Kidney (tissue), 13 donors: ENCODE measurements at regions not wholly inside any gene's neighbourhood (a gene's known extent, or its start where the extent isn't known, plus 50 kb on each side); places are given as distances from the start of the nearest gene placed in this dataset.
A peak's percentile ranks its signal among the peaks of the same experiment; 100 is the strongest.

Experiments used
- DNase-seq, 5 donors: peaks; one replicate each; pipeline ENCODE4 v3.0.0-alpha.2; 2013 to 2020
- FAIRE-seq: peaks from 2 replicates; lab custom pipeline; 2012; peaks lifted over from hg19 to GRCh38; lab: Jason Lieb, UNC
- H3K27ac ChIP-seq, 2 donors: one replicate each; pipeline ENCODE4 v1.7.0; 2013; ENCODE audit warnings: low read depth in 2 of 2, low read length in 2 of 2, inconsistent platforms in 1 of 2
- H3K27me3 ChIP-seq: one replicate; pipeline ENCODE4 v1.7.1; 2013; ENCODE audit warnings: low read length, inconsistent platforms; ENCODE audit not compliant: control insufficient read depth, insufficient read depth
- H3K36me3 ChIP-seq, 3 donors: one replicate each; pipeline versions ENCODE4 v1.7.0 to v1.7.1; 2013; ENCODE audit warnings: low read length in 3 of 3, control low read depth in 1 of 3, inconsistent platforms in 1 of 3; ENCODE audit not compliant: insufficient read depth in 3 of 3, control insufficient read depth in 2 of 3
- H3K4me1 ChIP-seq, 3 donors: one replicate each; pipeline versions ENCODE4 v1.7.0 to v1.7.1; 2013; ENCODE audit warnings: low read length in 3 of 3, inconsistent platforms in 1 of 3, low read depth in 1 of 3; ENCODE audit not compliant: control insufficient read depth in 2 of 3, insufficient read depth in 2 of 3
- H3K4me3 ChIP-seq, 3 donors: one replicate each; pipeline versions ENCODE4 v1.7.0 to v1.8.1; 2013; ENCODE audit warnings: low read length in 3 of 3, control low read depth in 1 of 3, inconsistent platforms in 1 of 3
- H3K9ac ChIP-seq, 3 donors: one replicate each; pipeline versions ENCODE4 v1.7.0 to v1.7.1; 2013; ENCODE audit warnings: low read length in 3 of 3, control low read depth in 1 of 3, inconsistent platforms in 1 of 3
- H3K9me3 ChIP-seq, 3 donors: one replicate each; pipeline versions ENCODE4 v1.7.0 to v1.7.1; 2013; ENCODE audit warnings: low read length in 3 of 3, control low read depth in 1 of 3, inconsistent platforms in 1 of 3; ENCODE audit not compliant: control insufficient read depth in 2 of 3, insufficient read depth in 1 of 3
- CTCF ChIP-seq: IDR thresholded peaks from 3 replicates; pipeline ENCODE4 v1.5.1; 2012; ENCODE audit warnings: mild to moderate bottlenecking, moderate library complexity, borderline replicate concordance; ENCODE audit not compliant: insufficient read depth; ENCODE audit errors: extremely low read depth
- intact Hi-C: fragments of 100-400 bp; cut with DNase I; formaldehyde crosslinking; loops from one replicate; pipeline ENCODE4 v1.11.1; 2022
- donor health status: control.
- donor health status: control.
- donor health status: control.
- donor health status: control.
- donor health status: control.
- donor health status: DM: yes; HTN: yes; CAD: no.
- donor health status: Normal renal cell carcinoma (clear cell type).

- no peak overlapping the region for H3K4me3 ChIP-seq
- no peak overlapping the region for H3K9ac ChIP-seq
- no peaks in the 10 kb centered on the region for H3K27me3 ChIP-seq
- no peaks in the 10 kb centered on the region for H3K4me1 ChIP-seq
- H3K9me3 ChIP-seq = no peaks in the 10 kb centered on the region
- intact Hi-C loops = no loop called here
- DNase-seq (peak in 2 of 5 donors; percentile 38 to 49), FAIRE-seq (no peak)
- TF ChIP-seq CTCF = no peak
- no peak overlapping the region for H3K27ac ChIP-seq
- H3K36me3 ChIP-seq = no peaks in the 10 kb centered on the region
Observed at GRCh38 chr2:222806526-222807137, 54.2 kb upstream of the ACSL3 start.

- intact Hi-C loops = no loop called here
- Histone ChIP-seq H3K4me3 (no peak overlapping the region), H3K4me1 (no peaks in the 10 kb centered on the region), H3K27me3 (no peaks in the 10 kb centered on the region), H3K27ac (no peak overlapping the region), H3K9ac (no peak overlapping the region), H3K36me3 (no peaks in the 10 kb centered on the region), H3K9me3 (no peaks in the 10 kb centered on the region)
- DNase-seq (no peak), FAIRE-seq (no peak)
- TF ChIP-seq CTCF = no peak
Observed at GRCh38 chr2:222807431-222807830, 53.4 kb upstream of the ACSL3 start.

- H3K4me1 ChIP-seq = no peaks in the 10 kb centered on the region
- H3K27ac ChIP-seq = no peak overlapping the region
- FAIRE-seq (no peak), DNase-seq (no peak)
- H3K9ac ChIP-seq = no peak overlapping the region
- no peaks in the 10 kb centered on the region for H3K36me3 ChIP-seq
- no peaks in the 10 kb centered on the region for H3K9me3 ChIP-seq
- no peak for TF ChIP-seq CTCF
- H3K4me3 ChIP-seq = no peak overlapping the region
- H3K27me3 ChIP-seq = no peaks in the 10 kb centered on the region
- intact Hi-C loops = no loop called here
Observed at GRCh38 chr2:222809582-222809981, 51.3 kb upstream of the ACSL3 start.

GRCh38 chr2:222810044-222810443 lies 50.8 kb upstream of the ACSL3 start:
- Histone ChIP-seq H3K27me3 (no peaks in the 10 kb centered on the region), H3K4me3 (no peak overlapping the region), H3K9me3 (no peaks in the 10 kb centered on the region), H3K9ac (no peak overlapping the region), H3K36me3 (no peaks in the 10 kb centered on the region), H3K4me1 (no peaks in the 10 kb centered on the region), H3K27ac (no peak overlapping the region)
- DNase-seq (no peak), FAIRE-seq (no peak)
- TF ChIP-seq CTCF = no peak
- intact Hi-C loops = no loop called here
